ENCODE measurements at regions not wholly inside any gene's neighbourhood (a gene's known extent, or its start where the extent isn't known, plus 50 kb on each side); places are given as distances from the start of the nearest gene placed in this dataset.

DNA sequence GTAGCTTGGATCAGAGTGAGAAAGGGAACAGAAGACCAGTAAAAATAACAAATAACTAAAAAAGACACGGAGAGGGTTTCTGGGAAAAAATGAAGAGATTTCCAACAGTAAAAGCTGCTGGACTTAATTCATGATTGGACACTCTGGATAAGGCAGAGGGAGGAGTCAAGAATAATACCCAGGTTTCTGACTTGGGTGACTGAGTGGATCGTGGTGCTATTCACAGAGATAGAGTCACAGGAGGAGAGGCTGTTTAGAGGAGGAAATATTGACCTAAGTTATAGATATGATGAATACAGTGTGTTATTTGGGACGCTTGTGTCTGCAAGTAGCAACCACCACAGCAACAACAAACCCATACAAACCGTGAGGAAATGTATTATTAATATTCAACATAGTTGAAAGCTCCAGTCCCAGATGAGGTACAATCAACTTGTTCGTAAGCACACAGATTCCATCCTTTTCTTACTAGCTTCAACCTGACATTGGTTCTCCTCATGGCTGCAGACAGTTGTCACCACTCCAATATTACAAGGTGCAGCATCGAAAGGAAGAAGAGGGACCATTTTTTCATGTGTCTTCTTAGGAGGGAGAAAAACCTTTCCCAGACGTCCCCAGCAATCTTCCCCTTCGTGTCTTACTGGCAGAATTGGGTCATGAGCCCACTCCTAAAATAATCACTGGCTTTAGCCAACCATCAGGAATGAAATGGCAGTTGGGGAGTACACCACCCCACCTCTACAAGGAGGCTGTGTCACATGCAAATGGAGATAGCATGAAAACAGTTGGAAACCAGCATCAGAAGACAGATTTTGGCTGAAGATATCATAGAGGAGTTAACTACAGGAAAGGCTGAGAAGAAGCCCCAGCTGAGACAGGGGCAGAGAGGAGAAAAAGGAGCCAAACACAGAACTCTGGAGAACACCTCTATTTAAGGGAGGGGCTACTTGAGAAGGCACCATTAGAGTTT is 387.8 kb downstream of the SHQ1 start:
- Histone ChIP-seq H3K27me3 (replicated peaks in 1 of 4; ENCODE audit: control insufficient read depth in 3 of 4, extremely low read depth in 1 of 4, insufficient read depth in 3 of 4, low read length in 3 of 4) (no peaks in the 10 kb centered on the region; a peak in 1 of 7 replicates), H4K20me1 (replicated peaks in 1 of 2; ENCODE audit: control insufficient read depth in 1 of 2, insufficient read depth in 2 of 2, low read length in 2 of 2) (no peaks in the 10 kb centered on the region), H3K4me1 (replicated peaks in 1 of 4; ENCODE audit: control insufficient read depth in 3 of 4, insufficient read depth in 4 of 4, low read length in 3 of 4) (no peaks in the 10 kb centered on the region), H3K4me2 (ENCODE audit: insufficient read depth in 1 of 2, low read depth in 2 of 2, low read length in 2 of 2) (no peak overlapping the region), H3K9me3 (ENCODE audit: insufficient read depth in 2 of 2, low read depth in 1 of 2, low read length in 1 of 2) (no peaks in the 10 kb centered on the region), H3K56ac (replicated peaks; ENCODE audit: insufficient read length, low read depth, low read length) (no peak overlapping the region), H3K23me2 (ENCODE audit: low read depth, low read length) (no peaks in the 10 kb centered on the region), H3K18ac (ENCODE audit: extremely low read depth, low read length) (no peak overlapping the region), H4K91ac (replicated peaks; ENCODE audit: insufficient read length, low read length) (no peak overlapping the region), H3K23ac (ENCODE audit: insufficient read length) (no peak overlapping the region), H3K79me1 (ENCODE audit: low read depth, low read length) (no peaks in the 10 kb centered on the region), H2BK20ac (ENCODE audit: low read length) (no peak overlapping the region), H3K4ac (replicated peaks; ENCODE audit: insufficient read length, low read depth, low read length) (no peak overlapping the region), H2BK15ac (ENCODE audit: low read length) (no peak overlapping the region), H3K79me2 (ENCODE audit: control insufficient read depth in 1 of 2, insufficient read depth in 2 of 2, low read length in 2 of 2) (no peaks in the 10 kb centered on the region), H3K4me3 (ENCODE audit: extremely low read depth in 1 of 4, insufficient read depth in 2 of 4, low read depth in 3 of 4, low read length in 4 of 4) (no peak overlapping the region), H3K9ac (replicated peaks in 1 of 4; ENCODE audit: extremely low read depth in 1 of 4, low read depth in 3 of 4, low read length in 3 of 4) (no peak overlapping the region), H4K5ac (ENCODE audit: insufficient read length, low read depth, low read length) (no peak overlapping the region), H2BK5ac (ENCODE audit: low read depth, low read length) (no peak overlapping the region), H3K14ac (ENCODE audit: insufficient read length) (no peak overlapping the region), H2BK120ac (replicated peaks; ENCODE audit: low read depth, low read length) (no peak overlapping the region), H3K36me3 (ENCODE audit: control insufficient read depth in 2 of 4, insufficient read depth in 4 of 4, low read length in 3 of 4) (no peaks in the 10 kb centered on the region; a peak in 1 of 8 replicates), H2AFZ (ENCODE audit: low read length) (no peak overlapping the region), H2BK12ac (ENCODE audit: low read depth, low read length) (0 out of 2 replicates have a peak overlapping the region, but pooled peaks have one; percentile 63), H4K8ac (ENCODE audit: extremely low read depth, insufficient read depth, low read length) (no peak overlapping the region), H3K27ac (ENCODE audit: low read depth, low read length) (no peak overlapping the region), H2AK5ac (ENCODE audit: low read depth, low read length) (no peak overlapping the region)
- DNase-seq (ENCODE audit: low read depth in 1 of 2, low spot score in 2 of 2) = no peak
- 92% methylated on average over 8 of the region's 8 CpGs; no CpG with 5 or more reads in 1 of the 2 experiments for WGBS, 2 experiments (ENCODE audit: extremely low coverage in 1 of 2, insufficient coverage in 1 of 2, insufficient read length in 1 of 2, insufficient replicate concordance in 2 of 2, low coverage in 1 of 2, low lambda C conversion rate in 2 of 2, missing lambda C conversion rate in 1 of 2)
- FAIRE-seq = no peak
- ChIA-PET POLR2A (ENCODE audit: partially characterized antibody) (interaction anchor here (1.2 to 2.6 kb wide), 2 partner anchors 13 to 15 kb away, joined by 3 to 6 read pairs; no protein-coding TSS in a partner anchor), CTCF (ENCODE audit: partially characterized antibody) (interaction anchor here (0.9 to 1.7 kb wide), 2 partner anchors 10 to 127 kb away, joined by 3 to 5 read pairs; no protein-coding TSS in a partner anchor)
- TF ChIP-seq NRF1 (IDR thresholded peaks at IDR 0.05; ENCODE audit: low read depth, low read length) = no peak
- TF ChIP-seq BRCA1 (IDR thresholded peaks at IDR 0.05; ENCODE audit: low read depth, low read length) = no peak
- no peak for TF ChIP-seq CTCF (IDR thresholded peaks at IDR 0.05; ENCODE audit: control extremely low read depth in 1 of 3, insufficient read depth in 1 of 3, low read depth in 1 of 3, low read length in 3 of 3)
- TF ChIP-seq POU5F1 (IDR thresholded peaks at IDR 0.05; ENCODE audit: low read depth, low read length) = no peak
- TF ChIP-seq, protein P1, sequence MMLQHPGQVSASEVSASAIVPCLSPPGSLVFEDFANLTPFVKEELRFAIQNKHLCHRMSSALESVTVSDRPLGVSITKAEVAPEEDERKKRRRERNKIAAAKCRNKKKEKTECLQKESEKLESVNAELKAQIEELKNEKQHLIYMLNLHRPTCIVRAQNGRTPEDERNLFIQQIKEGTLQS (IDR thresholded peaks at IDR 0.05; ENCODE audit: insufficient read depth, low read depth, low read length) = no peak
- TF ChIP-seq BACH1 (IDR thresholded peaks at IDR 0.05; ENCODE audit: low read length) = no peak
- TF ChIP-seq SRF (IDR thresholded peaks at IDR 0.05; ENCODE audit: low read depth, low read length) = no peak
- no peak for TF ChIP-seq TEAD4 (IDR thresholded peaks at IDR 0.05; ENCODE audit: low read depth, low read length)
- TF ChIP-seq FOSL1 (IDR thresholded peaks at IDR 0.05; ENCODE audit: insufficient read depth, low read depth, low read length) = no peak

Data from H1 (cell line).